ENCODE measurements at regions not wholly inside any gene's neighbourhood (a gene's known extent, or its start where the extent isn't known, plus 50 kb on each side); places are given as distances from the start of the nearest gene placed in this dataset.

GRCh38 chr3:76378789-76379188, 593.4 kb upstream of the ZNF717 start:
- no peak for ATAC-seq
- no peaks in the 10 kb centered on the region for H3K4me1 ChIP-seq (ENCODE audit: control insufficient read depth, insufficient read depth, low read length)
- no TSS peak for BruUV-seq (replicated peaks)
- intact Hi-C loops (cut with micrococcal nuclease; ENCODE audit: unreplicated experiment) (no loop called here), in situ Hi-C loops (cut with HindIII; ENCODE audit: low pct_unique_long_range_greater_than_20kb, low sequenced_read_pairs) (no loop called here)
- no peak overlapping the region for H3K4me3 ChIP-seq (ENCODE audit: low read depth in 2 of 2, low read length in 2 of 2)
- no peak overlapping the region for H3K27ac ChIP-seq (ENCODE audit: low read length)
- H3K36me3 ChIP-seq (ENCODE audit: control insufficient read depth, insufficient read depth, low read length) = no peaks in the 10 kb centered on the region
- no peaks in the 10 kb centered on the region for H3K9me3 ChIP-seq (ENCODE audit: control insufficient read depth, insufficient read depth, low read depth, low read length)
- POLR2A ChIA-PET = no interaction called here
- DNase-seq (ENCODE audit: low read depth, low spot score) = no peak
- no peak for TF ChIP-seq REST (IDR thresholded peaks at IDR 0.05; ENCODE audit: insufficient read depth in 1 of 2, low read depth in 2 of 2, low read length in 1 of 2)
- TF ChIP-seq TCF7L2 (IDR thresholded peaks at IDR 0.05; ENCODE audit: low read depth, low read length) = no peak
- no peak for TF ChIP-seq CTCF (IDR thresholded peaks at IDR 0.05)
- no peak for TF ChIP-seq POLR2AphosphoS5 (IDR thresholded peaks at IDR 0.05; ENCODE audit: low read depth, low read length)
- TF ChIP-seq SIN3A (IDR thresholded peaks at IDR 0.05; ENCODE audit: borderline replicate concordance, insufficient read depth, low read depth, low read length) = no peak
- H3K27me3 ChIP-seq (ENCODE audit: control insufficient read depth, insufficient read depth, low read length) = no peaks in the 10 kb centered on the region
- CTCF ChIA-PET = no interaction called here

GRCh38 chr3:76383781-76384180, 598.4 kb upstream of the ZNF717 start:
- H3K9me3 ChIP-seq (ENCODE audit: control insufficient read depth, insufficient read depth, low read depth, low read length) = no peaks in the 10 kb centered on the region
- no peak for TF ChIP-seq SIN3A (IDR thresholded peaks at IDR 0.05; ENCODE audit: borderline replicate concordance, insufficient read depth, low read depth, low read length)
- TF ChIP-seq POLR2AphosphoS5 (IDR thresholded peaks at IDR 0.05; ENCODE audit: low read depth, low read length) = no peak
- TF ChIP-seq REST (IDR thresholded peaks at IDR 0.05; ENCODE audit: insufficient read depth in 1 of 2, low read depth in 2 of 2, low read length in 1 of 2) = no peak
- no TSS peak for BruUV-seq (replicated peaks)
- ChIA-PET CTCF (no interaction called here), POLR2A (no interaction called here)
- H3K27ac ChIP-seq (ENCODE audit: low read length) = no peak overlapping the region
- in situ Hi-C loops (cut with HindIII; ENCODE audit: low pct_unique_long_range_greater_than_20kb, low sequenced_read_pairs) = no loop called here
- no peaks in the 10 kb centered on the region for H3K36me3 ChIP-seq (ENCODE audit: control insufficient read depth, insufficient read depth, low read length)
- no peak overlapping the region for H3K4me3 ChIP-seq (ENCODE audit: low read depth in 2 of 2, low read length in 2 of 2)
- H3K4me1 ChIP-seq (ENCODE audit: control insufficient read depth, insufficient read depth, low read length) = no peaks in the 10 kb centered on the region
- ATAC-seq (no peak), DNase-seq (ENCODE audit: low read depth, low spot score) (no peak)
- intact Hi-C loops (cut with micrococcal nuclease; ENCODE audit: unreplicated experiment) = no loop called here
- H3K27me3 ChIP-seq (ENCODE audit: control insufficient read depth, insufficient read depth, low read length) = no peaks in the 10 kb centered on the region

All from Panc1 (cell line).